Lung (tissue), 11 donors: ENCODE measurements at regions not wholly inside any gene's neighbourhood (a gene's known extent, or its start where the extent isn't known, plus 50 kb on each side); places are given as distances from the start of the nearest gene placed in this dataset.

Experiments
- ATAC-seq: fragments of 200-7000 bp; cut with Tn5 transposase; one replicate; pipeline ENCODE4 v1.9.1; 2020; ENCODE audit warnings: moderate number of reproducible peaks; ENCODE audit not compliant: insufficient read depth, low FRiP score
- DNase-seq, 3 donors: peaks; one replicate each; pipeline ENCODE4 v3.0.0-alpha.2; 2013 to 2017
- H3K27ac ChIP-seq, 2 donors: one replicate each; pipeline ENCODE4 v1.5.1; 2013; ENCODE audit warnings: mild to moderate bottlenecking in 2 of 2, moderate library complexity in 2 of 2, control low read depth in 1 of 2, inconsistent platforms in 1 of 2, low read depth in 1 of 2, low read length in 1 of 2
- H3K27me3 ChIP-seq, 3 donors: one replicate each; pipeline ENCODE4 v1.5.1; 2013; ENCODE audit warnings: low read length in 2 of 3; ENCODE audit not compliant: control insufficient read depth in 3 of 3, insufficient read depth in 3 of 3
- H3K36me3 ChIP-seq, 4 donors: one replicate each; pipeline ENCODE4 v1.5.1; 2013; ENCODE audit warnings: low read length in 4 of 4, mild to moderate bottlenecking in 1 of 4, moderate library complexity in 1 of 4; ENCODE audit not compliant: control insufficient read depth in 4 of 4, insufficient read depth in 4 of 4
- H3K4me1 ChIP-seq, 5 donors: one replicate each; pipeline ENCODE4 v1.5.1; 2013; ENCODE audit warnings: low read length in 5 of 5, mild to moderate bottlenecking in 2 of 5, moderate library complexity in 1 of 5; ENCODE audit not compliant: control insufficient read depth in 5 of 5, insufficient read depth in 5 of 5
- H3K4me3 ChIP-seq: one replicate; pipeline ENCODE4 v1.5.1; 2013; ENCODE audit warnings: mild to moderate bottlenecking, control low read depth, moderate library complexity
- H3K9ac ChIP-seq, 2 donors: one replicate each; pipeline ENCODE4 v1.5.1; 2013; ENCODE audit warnings: low read length in 2 of 2, control low read depth in 1 of 2; ENCODE audit not compliant: insufficient read depth in 1 of 2
- H3K9me3 ChIP-seq, 4 donors: one replicate each; pipeline ENCODE4 v1.5.1; 2013; ENCODE audit warnings: low read length in 3 of 4, mild to moderate bottlenecking in 1 of 4, moderate library complexity in 1 of 4; ENCODE audit not compliant: control insufficient read depth in 4 of 4, insufficient read depth in 3 of 4
- CTCF ChIP-seq: IDR thresholded peaks from 2 replicates; pipeline ENCODE4 v1.5.1; 2012; ENCODE audit warnings: mild to moderate bottlenecking; ENCODE audit errors: control extremely low read depth, extremely low read depth
- WGBS, 2 donors: extraction: QIAGEN DNeasy Blood & Tissue Kit; methylation state at CpG; one replicate each; pipeline ENCODE4 v1.1.7; 2013; 5-methylcytosine and 5-hydroxymethylcytosine counted together
- donor health status: control.
- donor health status: control.
- donor health status: Bipolar disorder and iron deficiency.
- donor health status: healthy.
- donor health status: DM: yes; HTN: yes; CAD: no.

- H3K4me3 ChIP-seq, result no peak overlapping the region
- H3K9ac ChIP-seq, result no peak overlapping the region
- no peaks in the 10 kb centered on the region for H3K36me3 ChIP-seq
- no peaks in the 10 kb centered on the region for H3K27me3 ChIP-seq
- peaks cover 0 to 9% (median 5%) of the 10 kb centered on the region in 5 donors for H3K4me1 ChIP-seq
- peaks cover 0 to 1% (median 0%) of the 10 kb centered on the region in 4 donors for H3K9me3 ChIP-seq
- no peak overlapping the region for H3K27ac ChIP-seq
- 78 to 88% methylated on average over 7 of the region's 7 CpGs for WGBS, 2 donors
- no peak for TF ChIP-seq CTCF
- no peak for ATAC-seq
- DNase-seq, result no peak
These were observed 64.3 kb upstream of the ATL2 start for GRCh38 chr2:38441346-38441745.

- Histone ChIP-seq H3K27me3 (no peaks in the 10 kb centered on the region), H3K4me3 (no peak overlapping the region), H3K36me3 (no peaks in the 10 kb centered on the region), H3K9ac (no peak overlapping the region), H3K4me1 (peaks cover 0 to 11% (median 5%) of the 10 kb centered on the region in 5 donors), H3K9me3 (peaks cover 0 to 3% (median 0%) of the 10 kb centered on the region in 4 donors), H3K27ac (no peak overlapping the region)
- WGBS, 2 donors, result 43 to 49% methylated on average over 5 of the region's 5 CpGs
- peak; percentile 15 for ATAC-seq
- no peak for DNase-seq
- no peak for TF ChIP-seq CTCF
These were observed 63.6 kb upstream of the ATL2 start for GRCh38 chr2:38440655-38441054.

- Histone ChIP-seq H3K36me3 (no peaks in the 10 kb centered on the region), H3K9ac (no peak overlapping the region), H3K27ac (no peak overlapping the region), H3K9me3 (peaks cover 0 to 3% (median 0%) of the 10 kb centered on the region in 4 donors), H3K4me1 (peaks cover 0 to 11% (median 5%) of the 10 kb centered on the region in 5 donors), H3K4me3 (no peak overlapping the region), H3K27me3 (no peaks in the 10 kb centered on the region)
- DNase-seq (no peak), ATAC-seq (no peak)
- 82 to 83% methylated on average over 3 of the region's 3 CpGs for WGBS, 2 donors
- TF ChIP-seq CTCF, result no peak
These were observed 62.8 kb upstream of the ATL2 start for GRCh38 chr2:38439863-38440262.

- no peaks in the 10 kb centered on the region for H3K27me3 ChIP-seq
- ATAC-seq, result no peak
- H3K36me3 ChIP-seq, result no peaks in the 10 kb centered on the region
- no peak overlapping the region for H3K9ac ChIP-seq
- peaks cover 0 to 3% (median 0%) of the 10 kb centered on the region in 4 donors for H3K9me3 ChIP-seq
- no peak for TF ChIP-seq CTCF
- H3K4me3 ChIP-seq, result no peak overlapping the region
- H3K27ac ChIP-seq, result no peak overlapping the region
- 52 to 74% methylated on average over 2 of the region's 2 CpGs for WGBS, 2 donors
- H3K4me1 ChIP-seq, result peaks cover 0 to 11% (median 5%) of the 10 kb centered on the region in 5 donors
- DNase-seq, result peak; percentile 24 to 53 (median 39)
These were observed 62.0 kb upstream of the ATL2 start for GRCh38 chr2:38438883-38439612.
